Activated CD4-positive, alpha-beta T cell treated with anti-CD3 and anti-CD28 coated beads for 36 hours (primary cell): ENCODE measurements at regions not wholly inside any gene's neighbourhood (a gene's known extent, or its start where the extent isn't known, plus 50 kb on each side); places are given as distances from the start of the nearest gene placed in this dataset.

Experiments
- ATAC-seq: fragments of 200-7000 bp; cut with Tn5 transposase; one replicate; pipeline ENCODE4 v1.10.0; 2021; ENCODE audit warnings: mild to moderate bottlenecking, moderate library complexity
- CTCF ChIA-PET: fragments of 350-600 bp; sonication (Branson Sonifier 250); formaldehyde crosslinking; loops from one replicate; lab custom pipeline; 2021; ENCODE audit warnings: antibody characterized with exemption; lab: Charles Lee
- POLR2A ChIA-PET: fragments of 350-600 bp; sonication (Branson Sonifier 250); formaldehyde crosslinking; loops from one replicate; lab custom pipeline; 2021; ENCODE audit warnings: antibody characterized with exemption, inconsistent platforms; lab: Charles Lee
- DNase-seq: peaks from one replicate; pipeline ENCODE4 v3.0.0-alpha.2; 2020
- H3K27ac Mint-ChIP-seq: one replicate; pipeline ENCODE4 v1.8.0; 2021; ENCODE audit warnings: mixed read lengths
- H3K27me3 Mint-ChIP-seq: one replicate; pipeline ENCODE4 v1.8.0; 2021; ENCODE audit warnings: mixed read lengths
- H3K36me3 Mint-ChIP-seq: one replicate; pipeline ENCODE4 v1.8.0; 2021; ENCODE audit warnings: low read depth, mixed read lengths
- H3K4me1 Mint-ChIP-seq: one replicate; pipeline ENCODE4 v1.8.0; 2021; ENCODE audit warnings: mixed read lengths
- H3K4me3 Mint-ChIP-seq: one replicate; pipeline ENCODE4 v1.8.0; 2021; ENCODE audit warnings: mild to moderate bottlenecking, moderate library complexity, mixed read lengths
- H3K9me3 Mint-ChIP-seq: one replicate; pipeline ENCODE4 v1.8.0; 2021; ENCODE audit warnings: low read depth, mixed read lengths
- intact Hi-C, 2 experiments: fragments of 100-400 bp; cut with DNase I in 1 of 2; cut with micrococcal nuclease in 1 of 2; formaldehyde crosslinking; loops; one replicate each; pipeline versions ENCODE4 v1.14.2 to v1.15.1; 2022 to 2024; cut with DNase I, micrococcal nuclease

DNA sequence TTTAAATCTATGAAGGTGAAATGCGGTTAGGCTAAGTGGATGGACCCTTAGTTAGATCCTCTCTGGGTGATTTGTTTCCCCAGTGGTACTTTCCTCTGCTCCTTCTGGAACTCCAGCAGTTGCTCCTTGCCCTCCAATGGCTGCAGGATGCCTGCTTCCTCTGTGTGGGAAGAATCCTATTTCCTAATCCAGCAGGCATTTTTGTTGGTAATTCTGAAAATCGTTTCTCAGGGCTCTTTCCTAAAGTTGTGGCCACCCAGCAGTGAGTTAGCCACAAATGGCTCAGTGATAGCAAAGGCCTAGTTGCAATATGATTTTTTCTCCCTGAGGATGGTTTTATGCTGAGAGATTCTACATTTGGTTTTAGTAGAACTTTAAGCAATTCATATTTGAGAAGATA, 332.3 kb upstream of the C2CD4B start:
- POLR2A ChIA-PET, result no interaction called here
- Mint-ChIP-seq H3K27me3 (peaks cover under 1% of the 10 kb centered on the region), H3K4me3 (no peak overlapping the region), H3K9me3 (no peaks in the 10 kb centered on the region), H3K36me3 (no peaks in the 10 kb centered on the region), H3K27ac (no peak overlapping the region), H3K4me1 (no peaks in the 10 kb centered on the region)
- DNase-seq (no peak), ATAC-seq (no peak)
- CTCF ChIA-PET, result interaction anchor here (0.6 kb wide), 1 partner anchor 47 kb away, joined by 4 read pairs; no protein-coding TSS in a partner anchor
- intact Hi-C loops, result no loop called here

DNA sequence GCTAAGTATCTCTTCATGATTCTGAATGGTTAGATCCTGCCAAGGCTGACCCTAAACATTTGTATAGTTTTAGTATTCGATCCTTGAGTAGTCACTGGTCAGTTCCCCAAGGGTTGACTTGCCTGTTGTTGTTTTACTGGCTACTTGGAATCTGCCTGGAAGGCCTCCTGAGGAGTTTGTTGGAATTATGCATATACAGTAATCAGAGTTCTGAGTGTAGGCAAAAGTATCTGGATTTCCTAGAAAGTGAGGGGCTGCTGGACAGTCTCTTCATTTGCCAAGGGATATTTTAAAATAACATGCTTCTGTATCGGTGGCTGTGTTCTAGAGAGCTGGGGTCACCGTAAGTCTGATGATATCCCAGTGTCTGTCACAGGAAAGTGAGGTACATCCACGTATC, 333.2 kb upstream of the C2CD4B start:
- H3K27me3 Mint-ChIP-seq, result peaks cover 1% of the 10 kb centered on the region
- POLR2A ChIA-PET, result no interaction called here
- no peak overlapping the region for H3K4me3 Mint-ChIP-seq
- H3K36me3 Mint-ChIP-seq, result no peaks in the 10 kb centered on the region
- H3K4me1 Mint-ChIP-seq, result no peaks in the 10 kb centered on the region
- no peak for ATAC-seq
- intact Hi-C loops, result no loop called here
- DNase-seq, result no peak
- CTCF ChIA-PET, result no interaction called here
- H3K27ac Mint-ChIP-seq, result no peak overlapping the region
- H3K9me3 Mint-ChIP-seq, result no peaks in the 10 kb centered on the region

DNA sequence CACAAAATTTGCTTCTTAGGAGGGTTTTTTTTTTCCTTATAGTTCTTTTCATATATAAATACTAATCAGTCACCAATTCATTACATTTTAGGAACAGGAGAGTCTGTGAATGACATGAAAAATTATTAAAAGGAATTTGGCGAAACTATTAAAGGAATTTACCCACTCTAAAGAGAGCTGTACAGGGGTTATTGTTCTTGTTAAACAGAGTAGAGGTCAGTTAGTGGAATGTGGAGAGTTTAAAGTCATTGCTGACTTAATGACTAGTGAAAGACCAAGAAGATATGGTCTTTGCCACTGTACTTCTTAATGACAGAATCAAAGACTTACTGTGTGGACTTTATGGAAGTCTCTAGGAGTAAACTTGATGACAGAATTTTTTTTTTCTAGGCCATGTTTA, 333.6 kb upstream of the C2CD4B start:
- H3K4me3 Mint-ChIP-seq, result no peak overlapping the region
- H3K27ac Mint-ChIP-seq, result no peak overlapping the region
- intact Hi-C loops, result no loop called here
- H3K27me3 Mint-ChIP-seq, result peaks cover 1% of the 10 kb centered on the region
- no peaks in the 10 kb centered on the region for H3K36me3 Mint-ChIP-seq
- ChIA-PET CTCF (interaction anchor here (0.6 kb wide), 1 partner anchor 43 kb away, joined by 4 read pairs; no protein-coding TSS in a partner anchor), POLR2A (no interaction called here)
- DNase-seq (no peak), ATAC-seq (no peak)
- no peaks in the 10 kb centered on the region for H3K4me1 Mint-ChIP-seq
- H3K9me3 Mint-ChIP-seq, result no peaks in the 10 kb centered on the region

- Mint-ChIP-seq H3K9me3 (no peaks in the 10 kb centered on the region), H3K27me3 (peaks cover 4% of the 10 kb centered on the region), H3K4me3 (no peak overlapping the region), H3K4me1 (no peaks in the 10 kb centered on the region), H3K27ac (no peak overlapping the region), H3K36me3 (no peaks in the 10 kb centered on the region)
- POLR2A ChIA-PET, result no interaction called here
- intact Hi-C loops, result no loop called here
- ATAC-seq, result no peak
- DNase-seq, result no peak
- CTCF ChIA-PET, result no interaction called here
Observed at GRCh38 chr15:62500325-62500724, 335.2 kb upstream of the C2CD4B start.

- Mint-ChIP-seq H3K9me3 (no peaks in the 10 kb centered on the region), H3K27ac (no peak overlapping the region), H3K4me3 (no peak overlapping the region), H3K36me3 (no peaks in the 10 kb centered on the region), H3K27me3 (peaks cover 4% of the 10 kb centered on the region), H3K4me1 (no peaks in the 10 kb centered on the region)
- ATAC-seq (no peak), DNase-seq (no peak)
- intact Hi-C loops, result no loop called here
- CTCF ChIA-PET, result no interaction called here
- POLR2A ChIA-PET, result no interaction called here
Observed at GRCh38 chr15:62502451-62502850, 337.4 kb upstream of the C2CD4B start.

GRCh38 chr15:62503451-62503850, 338.4 kb upstream of the C2CD4B start:
- ChIA-PET CTCF (no interaction called here), POLR2A (no interaction called here)
- H3K27me3 Mint-ChIP-seq, result peaks cover 4% of the 10 kb centered on the region
- H3K4me1 Mint-ChIP-seq, result no peaks in the 10 kb centered on the region
- no peak for DNase-seq
- no peak overlapping the region for H3K4me3 Mint-ChIP-seq
- H3K27ac Mint-ChIP-seq, result no peak overlapping the region
- no peaks in the 10 kb centered on the region for H3K9me3 Mint-ChIP-seq
- no peaks in the 10 kb centered on the region for H3K36me3 Mint-ChIP-seq
- intact Hi-C loops, result no loop called here
- no peak for ATAC-seq

GRCh38 chr15:62505762-62506161, 340.7 kb upstream of the C2CD4B start:
- Mint-ChIP-seq H3K9me3 (no peaks in the 10 kb centered on the region), H3K4me3 (no peak overlapping the region), H3K4me1 (no peaks in the 10 kb centered on the region), H3K36me3 (no peaks in the 10 kb centered on the region), H3K27ac (no peak overlapping the region), H3K27me3 (peaks cover 4% of the 10 kb centered on the region)
- POLR2A ChIA-PET, result no interaction called here
- no peak for DNase-seq
- intact Hi-C loops, result no loop called here
- CTCF ChIA-PET, result interaction anchor here (0.7 kb wide), 1 partner anchor 13 kb away, joined by 3 read pairs; no protein-coding TSS in a partner anchor
- no peak for ATAC-seq

DNA sequence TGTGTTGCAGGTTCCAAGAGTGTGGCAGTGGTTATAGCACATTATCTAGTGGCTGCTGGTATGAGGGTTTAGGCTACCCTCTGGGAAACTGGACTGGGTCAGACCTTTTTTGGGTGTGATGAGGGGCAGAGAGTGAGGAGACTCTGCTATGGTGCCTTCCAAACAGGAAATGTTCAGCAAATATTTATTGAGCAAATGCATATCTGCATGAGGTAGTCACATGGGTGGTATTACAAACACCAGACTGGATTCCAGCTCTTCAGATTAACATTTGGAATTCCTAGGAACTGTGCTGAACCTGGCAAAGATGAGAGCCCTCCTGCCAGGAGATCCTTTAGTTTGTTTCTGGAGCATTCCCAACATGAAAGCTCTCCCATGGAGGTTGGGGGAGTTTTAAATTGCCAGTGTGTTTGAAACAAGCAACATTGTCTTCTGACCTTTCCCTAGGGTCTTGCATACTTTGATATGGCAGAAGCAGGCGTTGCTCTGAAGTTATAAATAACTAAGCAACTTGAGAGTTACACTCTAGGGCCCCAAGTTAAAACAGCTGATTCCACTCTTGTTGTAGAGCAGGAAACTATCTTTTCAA, 341.2 kb upstream of the C2CD4B start:
- intact Hi-C loops, result no loop called here
- peaks cover 6% of the 10 kb centered on the region for H3K27me3 Mint-ChIP-seq
- CTCF ChIA-PET, result interaction anchor here (0.7 to 0.8 kb wide), 2 partner anchors 13 to 258 kb away, joined by 3 read pairs; no protein-coding TSS in a partner anchor
- ATAC-seq (no peak), DNase-seq (no peak)
- H3K36me3 Mint-ChIP-seq, result no peaks in the 10 kb centered on the region
- no peaks in the 10 kb centered on the region for H3K4me1 Mint-ChIP-seq
- no peak overlapping the region for H3K4me3 Mint-ChIP-seq
- H3K27ac Mint-ChIP-seq, result no peak overlapping the region
- H3K9me3 Mint-ChIP-seq, result no peaks in the 10 kb centered on the region
- POLR2A ChIA-PET, result no interaction called here

GRCh38 chr15:62509395-62509958, 344.4 kb upstream of the C2CD4B start:
- Mint-ChIP-seq H3K36me3 (no peaks in the 10 kb centered on the region), H3K4me1 (no peaks in the 10 kb centered on the region), H3K9me3 (no peaks in the 10 kb centered on the region), H3K27ac (no peak overlapping the region), H3K27me3 (peaks cover 19% of the 10 kb centered on the region), H3K4me3 (no peak overlapping the region)
- ChIA-PET POLR2A (no interaction called here), CTCF (interaction anchor here (0.7 kb wide), 1 partner anchor 1161 kb away, joined by 3 read pairs; no protein-coding TSS in a partner anchor)
- ATAC-seq (no peak), DNase-seq (no peak)
- intact Hi-C loops, result no loop called here

- ChIA-PET POLR2A (no interaction called here), CTCF (interaction anchor here (0.7 kb wide), 1 partner anchor 82 kb away, joined by 3 read pairs; no protein-coding TSS in a partner anchor)
- intact Hi-C loops, result no loop called here
- no peaks in the 10 kb centered on the region for H3K36me3 Mint-ChIP-seq
- ATAC-seq (no peak), DNase-seq (no peak)
- no peaks in the 10 kb centered on the region for H3K4me1 Mint-ChIP-seq
- H3K27ac Mint-ChIP-seq, result no peak overlapping the region
- H3K4me3 Mint-ChIP-seq, result no peak overlapping the region
- peaks cover 25% of the 10 kb centered on the region for H3K27me3 Mint-ChIP-seq
- no peaks in the 10 kb centered on the region for H3K9me3 Mint-ChIP-seq
Observed at GRCh38 chr15:62510791-62511190, 345.7 kb upstream of the C2CD4B start.

DNA sequence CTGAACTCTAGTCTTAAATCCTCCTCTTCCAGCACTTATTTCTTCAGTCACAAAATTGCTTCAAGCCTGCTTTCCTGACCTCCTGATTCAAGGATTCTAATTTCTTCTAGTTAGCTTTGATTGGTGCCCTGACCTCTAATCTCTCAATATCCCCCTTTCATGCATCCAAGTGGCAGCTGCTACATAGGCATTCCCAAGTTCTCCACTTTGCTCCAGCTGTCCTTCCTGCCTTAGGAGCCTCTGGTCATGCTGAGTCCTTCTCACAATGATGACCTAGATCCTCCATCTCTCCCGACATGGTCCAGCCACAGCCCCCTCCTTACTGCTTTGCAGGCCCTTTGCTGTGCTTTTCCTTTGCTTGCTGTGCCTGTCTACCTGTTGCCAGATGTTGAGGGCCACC, 347.8 kb upstream of the C2CD4B start:
- H3K36me3 Mint-ChIP-seq, result no peaks in the 10 kb centered on the region
- no peaks in the 10 kb centered on the region for H3K9me3 Mint-ChIP-seq
- intact Hi-C loops, result no loop called here
- ATAC-seq (no peak), DNase-seq (no peak)
- no peaks in the 10 kb centered on the region for H3K4me1 Mint-ChIP-seq
- ChIA-PET POLR2A (no interaction called here), CTCF (no interaction called here)
- H3K27me3 Mint-ChIP-seq, result peaks cover 29% of the 10 kb centered on the region
- H3K27ac Mint-ChIP-seq, result no peak overlapping the region
- H3K4me3 Mint-ChIP-seq, result no peak overlapping the region

DNA sequence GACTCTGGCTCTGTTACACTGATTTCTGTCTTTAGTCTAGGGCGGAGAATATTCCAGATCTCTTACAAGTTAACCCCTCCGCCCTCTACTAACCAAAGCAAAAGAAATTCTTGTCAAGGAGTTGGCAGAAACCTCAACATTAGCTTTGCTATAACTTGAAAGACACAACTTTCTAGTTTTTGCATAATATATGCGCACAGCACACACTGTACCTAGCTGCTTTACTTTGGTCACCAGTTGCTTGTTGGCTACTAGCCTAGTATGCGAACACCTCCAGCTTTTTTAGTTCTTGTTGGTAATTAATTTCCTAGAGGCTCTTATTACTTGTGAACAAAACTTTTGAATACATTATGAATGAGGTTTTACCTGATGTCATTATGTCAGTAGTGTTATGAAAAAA, 348.8 kb upstream of the C2CD4B start:
- ChIA-PET POLR2A (no interaction called here), CTCF (no interaction called here)
- Mint-ChIP-seq H3K4me1 (no peaks in the 10 kb centered on the region), H3K27ac (no peak overlapping the region), H3K36me3 (no peaks in the 10 kb centered on the region), H3K9me3 (no peaks in the 10 kb centered on the region), H3K27me3 (peaks cover 31% of the 10 kb centered on the region), H3K4me3 (no peak overlapping the region)
- DNase-seq, result no peak
- intact Hi-C loops, result no loop called here
- ATAC-seq, result no peak
